H9 (cell line): ENCODE measurements at regions not wholly inside any gene's neighbourhood (a gene's known extent, or its start where the extent isn't known, plus 50 kb on each side); places are given as distances from the start of the nearest gene placed in this dataset.

Source experiments
- DNase-seq: peaks from one replicate; pipeline ENCODE4 v3.0.0-alpha.2; 2017
- H2AFZ ChIP-seq: one replicate; pipeline ENCODE4 v1.6.1; 2013; ENCODE audit warnings: mild to moderate bottlenecking, low read length, control low read depth, moderate library complexity
- H2AK5ac ChIP-seq: 2 replicates; pipeline ENCODE4 v1.6.1; 2013; ENCODE audit warnings: low read length, control low read depth, mixed read lengths; ENCODE audit not compliant: insufficient read length
- H2BK120ac ChIP-seq: one replicate; pipeline ENCODE4 v1.6.1; 2013; ENCODE audit warnings: low read depth, mild to moderate bottlenecking, low read length, control low read depth, inconsistent platforms; ENCODE audit not compliant: poor library complexity, severe bottlenecking
- H2BK12ac ChIP-seq: 2 replicates; pipeline ENCODE4 v1.6.1; 2013; ENCODE audit warnings: low read length, control low read depth, mixed read lengths, low read depth; ENCODE audit not compliant: insufficient read length
- H2BK15ac ChIP-seq: 2 replicates; pipeline ENCODE4 v1.6.1; 2013; ENCODE audit warnings: low read depth, low read length, control low read depth
- H2BK20ac ChIP-seq: one replicate; pipeline ENCODE4 v1.6.1; 2013; ENCODE audit warnings: low read depth, mild to moderate bottlenecking, low read length, control low read depth, inconsistent platforms; ENCODE audit not compliant: poor library complexity, severe bottlenecking
- H2BK5ac ChIP-seq: 2 replicates; pipeline ENCODE4 v1.6.1; 2013; ENCODE audit warnings: low read length, control low read depth, mixed read lengths; ENCODE audit not compliant: insufficient read length
- H3K14ac ChIP-seq: 2 replicates; pipeline ENCODE4 v1.6.1; 2013; ENCODE audit warnings: low read length, control low read depth; ENCODE audit not compliant: insufficient read depth
- H3K18ac ChIP-seq: 2 replicates; pipeline ENCODE4 v1.6.1; 2013; ENCODE audit warnings: low read depth, mild to moderate bottlenecking, mixed read lengths, low read length, control low read depth; ENCODE audit not compliant: insufficient read length
- H3K23ac ChIP-seq: 2 replicates; pipeline ENCODE4 v1.6.1; 2013; ENCODE audit warnings: low read length, control low read depth, mixed read lengths, low read depth; ENCODE audit not compliant: insufficient read length
- H3K23me2 ChIP-seq: 2 replicates; pipeline ENCODE4 v1.6.1; 2013; ENCODE audit warnings: low read depth, mild to moderate bottlenecking, mixed read lengths, low read length, control low read depth; ENCODE audit not compliant: insufficient read length, poor library complexity, severe bottlenecking
- H3K27ac ChIP-seq: 2 replicates; pipeline ENCODE4 v1.5.1; 2013; ENCODE audit warnings: low read length, control low read depth, mixed read lengths, low read depth; ENCODE audit not compliant: insufficient read length
- H3K27me3 ChIP-seq: 2 replicates; pipeline ENCODE4 v1.6.1; 2013; ENCODE audit warnings: low read length, control low read depth, inconsistent platforms; ENCODE audit not compliant: insufficient read depth
- H3K4ac ChIP-seq: 2 replicates; pipeline ENCODE4 v1.6.1; 2013; ENCODE audit warnings: low read depth, mild to moderate bottlenecking, control low read depth, inconsistent platforms, low read length, moderate library complexity
- H3K4me1 ChIP-seq: 2 replicates; pipeline ENCODE4 v1.6.1; 2013; ENCODE audit warnings: low read length, control low read depth, inconsistent platforms; ENCODE audit not compliant: insufficient read depth
- H3K4me2 ChIP-seq: 2 replicates; pipeline ENCODE4 v1.6.1; 2013; ENCODE audit warnings: low read length, control low read depth, mixed read lengths; ENCODE audit not compliant: insufficient read length, insufficient read depth
- H3K56ac ChIP-seq: 2 replicates; pipeline ENCODE4 v1.6.1; 2013; ENCODE audit warnings: low read depth, mild to moderate bottlenecking, mixed read lengths, low read length, control low read depth; ENCODE audit not compliant: insufficient read length
- H3K79me1 ChIP-seq: 2 replicates; pipeline ENCODE4 v1.6.1; 2013; ENCODE audit warnings: low read depth, mild to moderate bottlenecking, moderate library complexity, low read length, control low read depth, inconsistent platforms; ENCODE audit not compliant: insufficient read depth, poor library complexity, severe bottlenecking
- H3K79me2 ChIP-seq: 2 replicates; pipeline ENCODE4 v1.6.1; 2013; ENCODE audit warnings: low read length, control low read depth, inconsistent platforms; ENCODE audit not compliant: insufficient read depth
- H3K9ac ChIP-seq: 2 replicates; pipeline ENCODE4 v1.6.1; 2013; ENCODE audit warnings: low read length, control low read depth, mixed read lengths; ENCODE audit not compliant: insufficient read length; ENCODE audit errors: extremely low read depth
- H3K9me3 ChIP-seq: one replicate; pipeline ENCODE4 v1.6.1; 2013; ENCODE audit warnings: low read depth, low read length, inconsistent platforms; ENCODE audit not compliant: control insufficient read depth
- H3T11ph ChIP-seq: one replicate; pipeline ENCODE4 v1.6.1; 2013; ENCODE audit warnings: mild to moderate bottlenecking, low read length, control low read depth, inconsistent platforms
- H4K20me1 ChIP-seq: one replicate; pipeline ENCODE4 v1.6.1; 2013; ENCODE audit not compliant: control insufficient read depth, insufficient read length, insufficient read depth
- H4K5ac ChIP-seq: 2 replicates; pipeline ENCODE4 v1.6.1; 2013; ENCODE audit warnings: low read depth, mild to moderate bottlenecking, mixed read lengths, low read length, control low read depth; ENCODE audit not compliant: insufficient read length
- H4K8ac ChIP-seq: replicated peaks from 2 replicates; pipeline ENCODE4 v1.6.1; 2013; ENCODE audit warnings: low read length, control low read depth, mixed read lengths, low read depth; ENCODE audit not compliant: insufficient read length
- H4K91ac ChIP-seq: 2 replicates; pipeline ENCODE4 v1.6.1; 2013; ENCODE audit warnings: low read depth, mild to moderate bottlenecking, moderate library complexity, mixed read lengths, low read length, control low read depth; ENCODE audit not compliant: insufficient read length
- H3K27ac Mint-ChIP-seq, 3 experiments: 2 replicates in 2 of 3; 3 replicates in 1 of 3; pipeline ENCODE4 v1.8.0; 2020 to 2021; ENCODE audit warnings: mixed read lengths in 3 of 3, mild to moderate bottlenecking in 1 of 3, moderate library complexity in 1 of 3
- H3K27me3 Mint-ChIP-seq: 2 replicates; pipeline ENCODE4 v1.8.0; 2021; ENCODE audit warnings: low read depth, mild to moderate bottlenecking, moderate library complexity, mixed read lengths
- H3K36me3 Mint-ChIP-seq, 3 experiments: 2 replicates in 2 of 3; 3 replicates in 1 of 3; pipeline ENCODE4 v1.8.0; 2020 to 2021; ENCODE audit warnings: low read depth in 3 of 3, mixed read lengths in 3 of 3; ENCODE audit not compliant: insufficient read depth in 1 of 3
- H3K4me1 Mint-ChIP-seq, 2 experiments: 2 replicates each; pipeline ENCODE4 v1.8.0; 2020; ENCODE audit warnings: mixed read lengths in 2 of 2
- H3K4me3 Mint-ChIP-seq, 2 experiments: 2 replicates in 1 of 2; 3 replicates in 1 of 2; pipeline ENCODE4 v1.8.0; 2020 to 2021; ENCODE audit warnings: mild to moderate bottlenecking in 2 of 2, mixed read lengths in 2 of 2, moderate library complexity in 1 of 2
- H3K9me3 Mint-ChIP-seq, 2 experiments: 2 replicates in 1 of 2; 3 replicates in 1 of 2; pipeline ENCODE4 v1.8.0; 2020; ENCODE audit warnings: mild to moderate bottlenecking in 2 of 2, mixed read lengths in 2 of 2, moderate library complexity in 1 of 2
- CTCF ChIP-seq: fragments of 200-600 bp; sonication (generic); conservative IDR thresholded peaks from 3 replicates; pipeline ENCODE4 v1.8.0; 2021; ENCODE audit warnings: antibody characterized with exemption, mild to moderate bottlenecking
- WGBS: extraction: QIAGEN DNeasy Blood & Tissue Kit; methylation state at CpG from one replicate; pipeline ENCODE4 v1.1.7; 2013; ENCODE audit warnings: missing lambda C conversion rate, low lambda C conversion rate, mixed read lengths; ENCODE audit not compliant: insufficient read length; ENCODE audit errors: extremely low coverage; 5-methylcytosine and 5-hydroxymethylcytosine counted together

GRCh38 chr6:112613410-112613809 lies 266.3 kb downstream of the RFPL4B start:
- H4K5ac ChIP-seq, result no peak overlapping the region
- Mint-ChIP-seq H3K9me3 (peaks cover 15 to 22% of the 10 kb centered on the region in 2 experiments), H3K27ac (no peak overlapping the region), H3K27me3 (no peaks in the 10 kb centered on the region), H3K4me3 (no peak overlapping the region), H3K36me3 (peaks cover 14 to 27% (median 15%) of the 10 kb centered on the region in 3 experiments), H3K4me1 (no peaks in the 10 kb centered on the region; a peak in 1 of 4 replicates)
- no peaks in the 10 kb centered on the region for H3K23me2 ChIP-seq
- no peak overlapping the region for H2BK5ac ChIP-seq
- H4K20me1 ChIP-seq, result no peaks in the 10 kb centered on the region
- no peak overlapping the region for H4K8ac ChIP-seq
- no peak overlapping the region for H3K9ac ChIP-seq
- H3K27me3 ChIP-seq, result no peaks in the 10 kb centered on the region
- H2BK20ac ChIP-seq, result no peak overlapping the region
- H3K9me3 ChIP-seq, result peaks cover 7% of the 10 kb centered on the region
- H2BK12ac ChIP-seq, result no peak overlapping the region
- H2BK120ac ChIP-seq, result no peak overlapping the region
- H3K18ac ChIP-seq, result no peak overlapping the region
- no peak overlapping the region for H3K23ac ChIP-seq
- no CpG with 5 or more reads among the region's 2 CpGs for WGBS
- H3K79me2 ChIP-seq, result no peaks in the 10 kb centered on the region
- H3K4ac ChIP-seq, result no peak overlapping the region
- no peak overlapping the region for H3K14ac ChIP-seq
- H2AFZ ChIP-seq, result no peak overlapping the region
- no peak overlapping the region for H3K4me2 ChIP-seq
- H3K27ac ChIP-seq, result no peak overlapping the region
- no peaks in the 10 kb centered on the region for H3K4me1 ChIP-seq
- no peaks in the 10 kb centered on the region for H3K79me1 ChIP-seq
- no peak overlapping the region for H3K56ac ChIP-seq
- H2BK15ac ChIP-seq, result no peak overlapping the region
- no peak for DNase-seq
- H3T11ph ChIP-seq, result no peak overlapping the region
- H4K91ac ChIP-seq, result no peak overlapping the region
- no peak overlapping the region for H2AK5ac ChIP-seq
- TF ChIP-seq CTCF, result no peak
